IMR-90 (cell line): ENCODE measurements at regions not wholly inside any gene's neighbourhood (a gene's known extent, or its start where the extent isn't known, plus 50 kb on each side); places are given as distances from the start of the nearest gene placed in this dataset.

ENCODE experiments used
- ATAC-seq: fragments of 200-7000 bp; cut with Tn5 transposase; 2 replicates; pipeline ENCODE4 v1.9.1; 2020; ENCODE audit warnings: low read depth, mild to moderate bottlenecking, moderate library complexity
- BruUV-seq: library from RNA; stranded (reverse); fragments of 400-500 nt; replicated peaks from 2 replicates; lab custom pipeline; 2021; lab: Mats Ljungman, UMichigan
- CTCF ChIA-PET: fragments of 300-600 bp; formaldehyde crosslinking; extraction: SDS; loops from one replicate; lab custom pipeline; 2021; ENCODE audit warnings: antibody characterized with exemption; lab: Yijun Ruan, JAX
- POLR2A ChIA-PET: fragments of 300-600 bp; sonication (Branson Sonifier 250); formaldehyde crosslinking; loops from one replicate; lab custom pipeline; 2022; ENCODE audit warnings: antibody characterized with exemption; ENCODE audit not compliant: unreplicated experiment; lab: Charles Lee
- DNase-seq: peaks from one replicate; pipeline ENCODE4 v3.0.0; 2013
- H2AFZ ChIP-seq: replicated peaks from 2 replicates; pipeline ENCODE3; 2013; ENCODE audit warnings: low read length, mild to moderate bottlenecking; ENCODE audit not compliant: poor library complexity
- H2AK5ac ChIP-seq: 2 replicates; pipeline ENCODE4 v1.6.1; 2013; ENCODE audit warnings: low read depth, low read length, inconsistent platforms
- H2AK9ac ChIP-seq: replicated peaks from 2 replicates; pipeline ENCODE3; 2013; ENCODE audit warnings: mild to moderate bottlenecking, low read depth, low read length, moderate library complexity; ENCODE audit not compliant: poor library complexity
- H2BK120ac ChIP-seq: 2 replicates; pipeline ENCODE4 v1.6.1; 2013; ENCODE audit warnings: low read depth, low read length, inconsistent platforms
- H2BK15ac ChIP-seq: 3 replicates; pipeline ENCODE4 v1.6.1; 2013; ENCODE audit warnings: low read depth, low read length, inconsistent platforms
- H2BK20ac ChIP-seq: 2 replicates; pipeline ENCODE4 v1.6.1; 2013; ENCODE audit warnings: low read depth, mild to moderate bottlenecking, inconsistent platforms, low read length, moderate library complexity
- H2BK5ac ChIP-seq: 2 replicates; pipeline ENCODE4 v1.6.1; 2013; ENCODE audit warnings: mild to moderate bottlenecking, low read depth, low read length, inconsistent platforms; ENCODE audit not compliant: poor library complexity, severe bottlenecking
- H3K14ac ChIP-seq: replicated peaks from 2 replicates; pipeline ENCODE4 v1.6.1; 2013; ENCODE audit warnings: low read depth, low read length, inconsistent platforms
- H3K18ac ChIP-seq: 2 replicates; pipeline ENCODE4 v1.6.1; 2013; ENCODE audit warnings: low read depth, low read length, control low read depth
- H3K23ac ChIP-seq: 2 replicates; pipeline ENCODE4 v1.6.1; 2013; ENCODE audit warnings: low read depth, low read length, inconsistent platforms
- H3K27ac ChIP-seq: 2 replicates; pipeline ENCODE4 v1.5.1; 2013; ENCODE audit warnings: mild to moderate bottlenecking, control low read depth, low read length; ENCODE audit not compliant: insufficient read depth
- H3K27me3 ChIP-seq: 2 replicates; pipeline ENCODE4 v1.6.1; 2013; ENCODE audit warnings: low read length; ENCODE audit not compliant: control insufficient read depth, insufficient read depth
- H3K36me3 ChIP-seq: 2 replicates; pipeline ENCODE4 v1.6.1; 2013; ENCODE audit warnings: low read length, mixed read lengths; ENCODE audit not compliant: control insufficient read depth, insufficient read depth
- H3K4ac ChIP-seq: 2 replicates; pipeline ENCODE4 v1.6.1; 2013; ENCODE audit warnings: low read depth, low read length, inconsistent platforms
- H3K4me1 ChIP-seq: 2 replicates; pipeline ENCODE4 v1.6.1; 2013; ENCODE audit warnings: low read length, mixed read lengths; ENCODE audit not compliant: control insufficient read depth, insufficient read depth
- H3K4me2 ChIP-seq: 2 replicates; pipeline ENCODE4 v1.6.1; 2013; ENCODE audit warnings: low read depth, mild to moderate bottlenecking, control low read depth, low read length, moderate library complexity
- H3K4me3 ChIP-seq: 2 replicates; pipeline ENCODE4 v1.5.1; 2013; ENCODE audit warnings: low read depth, mild to moderate bottlenecking, control low read depth, low read length, moderate library complexity; ENCODE audit not compliant: insufficient read depth
- H3K56ac ChIP-seq: 2 replicates; pipeline ENCODE4 v1.6.1; 2013; ENCODE audit warnings: low read length, inconsistent platforms; ENCODE audit not compliant: insufficient read depth; ENCODE audit errors: extremely low read depth
- H3K79me1 ChIP-seq, 2 experiments: 2 replicates each; pipeline ENCODE4 v1.6.1; 2013; ENCODE audit warnings: low read length in 2 of 2, inconsistent platforms in 1 of 2, low read depth in 1 of 2
- H3K9ac ChIP-seq: 2 replicates; pipeline ENCODE4 v1.6.1; 2013; ENCODE audit warnings: low read depth, low read length, control low read depth
- H3K9me1 ChIP-seq: 2 replicates; pipeline ENCODE4 v1.6.1; 2013; ENCODE audit warnings: low read length, inconsistent platforms; ENCODE audit not compliant: insufficient read depth
- H3K9me3 ChIP-seq: 2 replicates; pipeline ENCODE4 v1.6.1; 2013; ENCODE audit warnings: low read length; ENCODE audit not compliant: control insufficient read depth, insufficient read depth
- H4K20me1 ChIP-seq: 2 replicates; pipeline ENCODE4 v1.6.1; 2013; ENCODE audit warnings: low read length, inconsistent platforms; ENCODE audit not compliant: insufficient read depth
- H4K5ac ChIP-seq: 2 replicates; pipeline ENCODE4 v1.6.1; 2013; ENCODE audit warnings: mild to moderate bottlenecking, low read depth, low read length, control low read depth
- H4K8ac ChIP-seq, 2 experiments: 2 replicates each; pipeline ENCODE4 v1.6.1; 2013; ENCODE audit warnings: low read depth in 2 of 2, low read length in 2 of 2, control low read depth in 1 of 2, inconsistent platforms in 1 of 2
- H4K91ac ChIP-seq: 2 replicates; pipeline ENCODE4 v1.6.1; 2013; ENCODE audit warnings: low read depth, low read length, inconsistent platforms; ENCODE audit not compliant: insufficient read depth
- BHLHE40 ChIP-seq: fragments of 150-350 bp; IDR thresholded peaks from 2 replicates; pipeline ENCODE4 v1.6.1; 2016; ENCODE audit warnings: mild to moderate bottlenecking, low read depth, low read length
- RAD21 ChIP-seq: IDR thresholded peaks from 2 replicates; pipeline ENCODE4 v1.6.1; 2012; ENCODE audit warnings: low read length, improper control_type of control experiment
- RCOR1 ChIP-seq: IDR thresholded peaks from 2 replicates; pipeline ENCODE4 v1.6.1; 2012; ENCODE audit warnings: mild to moderate bottlenecking, low read length, improper control_type of control experiment; ENCODE audit not compliant: insufficient replicate concordance
- WGBS, 2 experiments: methylation state at CpG; one replicate each; pipeline versions ENCODE4 v1.1.5 to v1.1.7; 2013; ENCODE audit warnings: missing lambda C conversion rate in 2 of 2; ENCODE audit not compliant: insufficient read length in 1 of 2; ENCODE audit errors: extremely low coverage in 2 of 2; 5-methylcytosine and 5-hydroxymethylcytosine counted together
- dilution Hi-C: fragments of 300-500 bp; cut with HindIII; formaldehyde crosslinking; loops from one replicate; pipeline ENCODE4 v1.14.3; 2018; ENCODE audit warnings: low sequenced_read_pairs; ENCODE audit not compliant: unreplicated experiment
- in situ Hi-C: fragments of 300-500 bp; cut with MboI; formaldehyde crosslinking; loops from 3 replicates; pipeline ENCODE4 v1.14.3; 2019; ENCODE audit warnings: low sequenced_read_pairs, inconsistent platforms, mixed read lengths
- intact Hi-C: fragments of 100-400 bp; cut with micrococcal nuclease; formaldehyde crosslinking; loops from 2 replicates; pipeline ENCODE4 v1.10.0; 2022

GRCh38 chr18:4653418-4653817 is 198.3 kb upstream of the DLGAP1 start:
- Histone ChIP-seq H3K9me1 (no peaks in the 10 kb centered on the region), H3K27ac (no peak overlapping the region), H4K91ac (no peak overlapping the region), H3K79me1 (no peaks in the 10 kb centered on the region), H4K5ac (no peak overlapping the region), H2AFZ (no peak overlapping the region), H4K8ac (no peak overlapping the region), H3K4ac (no peak overlapping the region), H3K4me1 (no peaks in the 10 kb centered on the region), H3K14ac (no peak overlapping the region), H2BK120ac (no peak overlapping the region), H4K20me1 (no peaks in the 10 kb centered on the region), H2AK9ac (no peak overlapping the region), H3K9me3 (peaks cover 4% of the 10 kb centered on the region; the same call in 1 of the 2 replicates), H2BK5ac (no peak overlapping the region), H3K23ac (no peak overlapping the region), H3K4me3 (no peak overlapping the region), H2AK5ac (no peak overlapping the region), H3K4me2 (no peak overlapping the region), H3K27me3 (no peaks in the 10 kb centered on the region), H2BK20ac (no peak overlapping the region), H3K9ac (no peak overlapping the region), H3K56ac (no peak overlapping the region), H2BK15ac (no peak overlapping the region), H3K36me3 (no peaks in the 10 kb centered on the region), H3K18ac (no peak overlapping the region)
- TF ChIP-seq BHLHE40 (no peak), RCOR1 (no peak), RAD21 (no peak)
- BruUV-seq, result no TSS peak
- 56% methylated on average over 2 of the region's 2 CpGs; no CpG with 5 or more reads in 1 of the 2 experiments for WGBS, 2 experiments
- in situ Hi-C loops, result no loop called here
- POLR2A ChIA-PET, result no interaction called here
- intact Hi-C loops, result no loop called here
- CTCF ChIA-PET, result no interaction called here
- no peak for ATAC-seq
- dilution Hi-C loops, result no loop called here
- no peak for DNase-seq
